ENCODE measurements at regions not wholly inside any gene's neighbourhood (a gene's known extent, or its start where the extent isn't known, plus 50 kb on each side); places are given as distances from the start of the nearest gene placed in this dataset.
A peak's percentile ranks its signal among the peaks of the same experiment; 100 is the strongest.

DNA sequence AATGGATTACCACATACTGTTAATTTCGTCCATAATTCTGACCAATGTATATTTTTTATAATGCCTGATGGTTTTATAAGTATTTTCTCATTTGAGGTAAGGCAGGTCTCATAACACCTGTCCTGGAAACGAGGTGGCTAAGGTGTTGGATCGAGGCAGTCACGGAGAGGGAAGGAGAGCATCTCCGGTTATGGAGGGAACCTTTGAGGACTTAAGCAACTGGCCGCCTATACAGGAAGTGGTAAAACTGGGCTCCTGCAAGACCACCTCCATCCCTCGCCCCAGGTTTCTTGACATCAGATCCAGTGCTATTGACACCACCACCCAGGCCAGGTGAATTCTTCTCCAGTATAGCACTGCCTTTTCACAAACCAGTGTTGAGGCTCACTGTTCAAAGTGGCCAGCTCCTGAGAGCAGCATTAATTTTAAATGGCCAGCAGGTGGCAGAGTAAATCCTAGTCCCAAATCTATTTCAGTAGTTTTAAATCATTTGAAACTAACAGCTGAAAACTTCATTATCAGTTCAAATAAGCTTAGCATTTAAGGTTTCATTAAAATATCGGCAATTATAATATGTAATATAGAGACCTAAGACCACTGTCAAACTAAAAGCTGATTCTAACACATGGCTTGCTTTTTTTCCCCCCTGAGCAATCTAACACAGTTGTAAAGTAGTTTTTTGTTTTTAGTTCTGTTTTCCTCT is 100.8 kb downstream of the PPM1A start:
- Histone ChIP-seq H3K4me1 (ENCODE audit: control insufficient read depth in 4 of 4, insufficient read depth in 4 of 4, low read length in 3 of 4) (no peaks in the 10 kb centered on the region), H3K27me3 (ENCODE audit: control insufficient read depth in 4 of 4, insufficient read depth in 4 of 4, low read length in 3 of 4) (no peaks in the 10 kb centered on the region), H3K27ac (ENCODE audit: low read depth in 1 of 2, low read length in 2 of 2) (no peak overlapping the region), H3K9ac (ENCODE audit: low read depth in 1 of 2, low read length in 2 of 2) (no peak overlapping the region), H3K9me3 (ENCODE audit: control insufficient read depth in 4 of 4, low read length in 3 of 4) (no peaks in the 10 kb centered on the region), H3K4me3 (ENCODE audit: low read depth in 1 of 3, low read length in 3 of 3) (no peak overlapping the region), H3K36me3 (ENCODE audit: control insufficient read depth in 4 of 4, insufficient read depth in 3 of 4, low read depth in 1 of 4, low read length in 3 of 4) (no peaks in the 10 kb centered on the region)
- DNase-seq (ENCODE audit: low spot score): no peak
- WGBS: 50% methylated on average over 8 of the region's 8 CpGs
- no peak for TF ChIP-seq EGR1 (IDR thresholded peaks at IDR 0.05; ENCODE audit: low read depth in 2 of 2)
- no peak for TF ChIP-seq YY1 (IDR thresholded peaks at IDR 0.05)
- TF ChIP-seq, protein P1, sequence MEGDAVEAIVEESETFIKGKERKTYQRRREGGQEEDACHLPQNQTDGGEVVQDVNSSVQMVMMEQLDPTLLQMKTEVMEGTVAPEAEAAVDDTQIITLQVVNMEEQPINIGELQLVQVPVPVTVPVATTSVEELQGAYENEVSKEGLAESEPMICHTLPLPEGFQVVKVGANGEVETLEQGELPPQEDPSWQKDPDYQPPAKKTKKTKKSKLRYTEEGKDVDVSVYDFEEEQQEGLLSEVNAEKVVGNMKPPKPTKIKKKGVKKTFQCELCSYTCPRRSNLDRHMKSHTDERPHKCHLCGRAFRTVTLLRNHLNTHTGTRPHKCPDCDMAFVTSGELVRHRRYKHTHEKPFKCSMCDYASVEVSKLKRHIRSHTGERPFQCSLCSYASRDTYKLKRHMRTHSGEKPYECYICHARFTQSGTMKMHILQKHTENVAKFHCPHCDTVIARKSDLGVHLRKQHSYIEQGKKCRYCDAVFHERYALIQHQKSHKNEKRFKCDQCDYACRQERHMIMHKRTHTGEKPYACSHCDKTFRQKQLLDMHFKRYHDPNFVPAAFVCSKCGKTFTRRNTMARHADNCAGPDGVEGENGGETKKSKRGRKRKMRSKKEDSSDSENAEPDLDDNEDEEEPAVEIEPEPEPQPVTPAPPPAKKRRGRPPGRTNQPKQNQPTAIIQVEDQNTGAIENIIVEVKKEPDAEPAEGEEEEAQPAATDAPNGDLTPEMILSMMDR (IDR thresholded peaks at IDR 0.05; ENCODE audit: low read depth, low read length, missing input control): peak; percentile 70
- TF ChIP-seq, protein P2, sequence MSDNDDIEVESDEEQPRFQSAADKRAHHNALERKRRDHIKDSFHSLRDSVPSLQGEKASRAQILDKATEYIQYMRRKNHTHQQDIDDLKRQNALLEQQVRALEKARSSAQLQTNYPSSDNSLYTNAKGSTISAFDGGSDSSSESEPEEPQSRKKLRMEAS (IDR thresholded peaks at IDR 0.05): no peak
- no peak for TF ChIP-seq FOXA1 (IDR thresholded peaks at IDR 0.05)
- TF ChIP-seq RAD21 (IDR thresholded peaks at IDR 0.05): peak; percentile 75 to 79
- TF ChIP-seq, protein P3, sequence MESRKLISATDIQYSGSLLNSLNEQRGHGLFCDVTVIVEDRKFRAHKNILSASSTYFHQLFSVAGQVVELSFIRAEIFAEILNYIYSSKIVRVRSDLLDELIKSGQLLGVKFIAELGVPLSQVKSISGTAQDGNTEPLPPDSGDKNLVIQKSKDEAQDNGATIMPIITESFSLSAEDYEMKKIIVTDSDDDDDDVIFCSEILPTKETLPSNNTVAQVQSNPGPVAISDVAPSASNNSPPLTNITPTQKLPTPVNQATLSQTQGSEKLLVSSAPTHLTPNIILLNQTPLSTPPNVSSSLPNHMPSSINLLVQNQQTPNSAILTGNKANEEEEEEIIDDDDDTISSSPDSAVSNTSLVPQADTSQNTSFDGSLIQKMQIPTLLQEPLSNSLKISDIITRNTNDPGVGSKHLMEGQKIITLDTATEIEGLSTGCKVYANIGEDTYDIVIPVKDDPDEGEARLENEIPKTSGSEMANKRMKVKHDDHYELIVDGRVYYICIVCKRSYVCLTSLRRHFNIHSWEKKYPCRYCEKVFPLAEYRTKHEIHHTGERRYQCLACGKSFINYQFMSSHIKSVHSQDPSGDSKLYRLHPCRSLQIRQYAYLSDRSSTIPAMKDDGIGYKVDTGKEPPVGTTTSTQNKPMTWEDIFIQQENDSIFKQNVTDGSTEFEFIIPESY (IDR thresholded peaks at IDR 0.05): no peak

DNA sequence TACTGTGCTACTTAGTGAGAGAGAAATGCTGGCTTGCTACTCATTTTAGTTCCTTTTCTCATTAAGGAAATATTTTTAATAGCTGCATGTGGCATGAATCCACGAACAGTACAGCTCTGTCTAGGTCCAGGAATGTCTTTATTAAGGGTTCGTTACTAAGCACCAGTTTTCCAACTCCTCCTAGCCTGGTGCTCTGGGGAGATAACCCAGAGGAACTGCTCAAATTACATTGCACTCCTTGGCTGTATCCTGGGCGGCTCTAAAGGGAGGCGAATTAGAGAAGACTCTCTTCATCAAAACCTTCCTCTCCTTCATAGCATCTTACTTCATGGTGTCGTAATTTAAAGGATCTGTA is 101.3 kb downstream of the PPM1A start:
- no peaks in the 10 kb centered on the region for H3K36me3 ChIP-seq (ENCODE audit: control insufficient read depth in 4 of 4, insufficient read depth in 3 of 4, low read depth in 1 of 4, low read length in 3 of 4)
- DNase-seq (ENCODE audit: low spot score): no peak
- H3K9me3 ChIP-seq (ENCODE audit: control insufficient read depth in 4 of 4, low read length in 3 of 4): no peaks in the 10 kb centered on the region
- H3K9ac ChIP-seq (ENCODE audit: low read depth in 1 of 2, low read length in 2 of 2): no peak overlapping the region
- H3K27me3 ChIP-seq (ENCODE audit: control insufficient read depth in 4 of 4, insufficient read depth in 4 of 4, low read length in 3 of 4): no peaks in the 10 kb centered on the region
- TF ChIP-seq, protein P3 (IDR thresholded peaks at IDR 0.05): no peak
- TF ChIP-seq JUND (IDR thresholded peaks at IDR 0.05) (no peak), NR2F2 (IDR thresholded peaks at IDR 0.05) (no peak), RXRA (IDR thresholded peaks at IDR 0.05) (no peak), YY1 (IDR thresholded peaks at IDR 0.05) (no peak), HNF4A (conservative IDR thresholded peaks at IDR 0.05) (no peak), HNF4G (IDR thresholded peaks at IDR 0.05) (no peak), RAD21 (IDR thresholded peaks at IDR 0.05) (no peak), EGR1 (IDR thresholded peaks at IDR 0.05; ENCODE audit: low read depth in 2 of 2) (no peak), SP1 (IDR thresholded peaks at IDR 0.05) (no peak), GABPA (IDR thresholded peaks at IDR 0.05 in 1 of 2, conservative IDR thresholded peaks at IDR 0.05 in 1 of 2) (no peak), FOXA2 (IDR thresholded peaks at IDR 0.05) (no peak), TAF1 (conservative IDR thresholded peaks at IDR 0.05) (no peak), FOXA1 (IDR thresholded peaks at IDR 0.05) (no peak)
- TF ChIP-seq, protein P4, sequence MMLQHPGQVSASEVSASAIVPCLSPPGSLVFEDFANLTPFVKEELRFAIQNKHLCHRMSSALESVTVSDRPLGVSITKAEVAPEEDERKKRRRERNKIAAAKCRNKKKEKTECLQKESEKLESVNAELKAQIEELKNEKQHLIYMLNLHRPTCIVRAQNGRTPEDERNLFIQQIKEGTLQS (IDR thresholded peaks at IDR 0.05): no peak
- TF ChIP-seq, protein P2 (IDR thresholded peaks at IDR 0.05): no peak
- TF ChIP-seq, protein P1 (IDR thresholded peaks at IDR 0.05; ENCODE audit: low read depth, low read length, missing input control): no peak
- TF ChIP-seq, protein P5, sequence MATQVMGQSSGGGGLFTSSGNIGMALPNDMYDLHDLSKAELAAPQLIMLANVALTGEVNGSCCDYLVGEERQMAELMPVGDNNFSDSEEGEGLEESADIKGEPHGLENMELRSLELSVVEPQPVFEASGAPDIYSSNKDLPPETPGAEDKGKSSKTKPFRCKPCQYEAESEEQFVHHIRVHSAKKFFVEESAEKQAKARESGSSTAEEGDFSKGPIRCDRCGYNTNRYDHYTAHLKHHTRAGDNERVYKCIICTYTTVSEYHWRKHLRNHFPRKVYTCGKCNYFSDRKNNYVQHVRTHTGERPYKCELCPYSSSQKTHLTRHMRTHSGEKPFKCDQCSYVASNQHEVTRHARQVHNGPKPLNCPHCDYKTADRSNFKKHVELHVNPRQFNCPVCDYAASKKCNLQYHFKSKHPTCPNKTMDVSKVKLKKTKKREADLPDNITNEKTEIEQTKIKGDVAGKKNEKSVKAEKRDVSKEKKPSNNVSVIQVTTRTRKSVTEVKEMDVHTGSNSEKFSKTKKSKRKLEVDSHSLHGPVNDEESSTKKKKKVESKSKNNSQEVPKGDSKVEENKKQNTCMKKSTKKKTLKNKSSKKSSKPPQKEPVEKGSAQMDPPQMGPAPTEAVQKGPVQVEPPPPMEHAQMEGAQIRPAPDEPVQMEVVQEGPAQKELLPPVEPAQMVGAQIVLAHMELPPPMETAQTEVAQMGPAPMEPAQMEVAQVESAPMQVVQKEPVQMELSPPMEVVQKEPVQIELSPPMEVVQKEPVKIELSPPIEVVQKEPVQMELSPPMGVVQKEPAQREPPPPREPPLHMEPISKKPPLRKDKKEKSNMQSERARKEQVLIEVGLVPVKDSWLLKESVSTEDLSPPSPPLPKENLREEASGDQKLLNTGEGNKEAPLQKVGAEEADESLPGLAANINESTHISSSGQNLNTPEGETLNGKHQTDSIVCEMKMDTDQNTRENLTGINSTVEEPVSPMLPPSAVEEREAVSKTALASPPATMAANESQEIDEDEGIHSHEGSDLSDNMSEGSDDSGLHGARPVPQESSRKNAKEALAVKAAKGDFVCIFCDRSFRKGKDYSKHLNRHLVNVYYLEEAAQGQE (IDR thresholded peaks at IDR 0.05): no peak
- H3K27ac ChIP-seq (ENCODE audit: low read depth in 1 of 2, low read length in 2 of 2): no peak overlapping the region
- H3K4me1 ChIP-seq (ENCODE audit: control insufficient read depth in 4 of 4, insufficient read depth in 4 of 4, low read length in 3 of 4): no peaks in the 10 kb centered on the region
- H3K4me3 ChIP-seq (ENCODE audit: low read depth in 1 of 3, low read length in 3 of 3): no peak overlapping the region
- 36% methylated on average over 5 of the region's 5 CpGs for WGBS
